ENCODE measurements at regions not wholly inside any gene's neighbourhood (a gene's known extent, or its start where the extent isn't known, plus 50 kb on each side); places are given as distances from the start of the nearest gene placed in this dataset.
A peak's percentile ranks its signal among the peaks of the same experiment; 100 is the strongest.

DNA sequence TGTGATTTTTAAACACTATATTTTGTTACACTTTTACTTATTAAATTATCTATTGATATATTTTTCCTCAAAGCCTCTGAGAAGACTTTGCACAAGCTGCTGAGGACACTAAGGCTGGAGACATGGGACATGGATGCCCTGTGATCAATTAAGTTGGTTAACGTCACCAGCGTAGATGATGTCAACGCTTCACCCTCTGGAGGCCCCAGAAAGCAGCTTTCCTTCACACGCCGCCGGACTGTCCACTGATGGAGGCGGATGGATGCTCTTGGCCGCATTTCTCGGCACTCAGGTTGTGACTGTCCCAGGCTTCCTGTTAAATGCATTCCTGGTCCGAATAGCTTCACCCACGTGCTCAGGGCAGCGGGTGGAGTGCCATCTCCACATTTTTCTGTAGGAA is 247.5 kb downstream of the VAPA start:
- H3K4me1 ChIP-seq (ENCODE audit: low read depth), result no peaks in the 10 kb centered on the region
- H3K36me3 ChIP-seq, result no peaks in the 10 kb centered on the region
- no peak overlapping the region for H3K27ac ChIP-seq
- no peaks in the 10 kb centered on the region for H3K9me3 ChIP-seq (ENCODE audit: low read depth)
- no peak for DNase-seq (ENCODE audit: low read depth in 1 of 2, low spot score in 1 of 2)
- H3K27me3 ChIP-seq, result no peaks in the 10 kb centered on the region
- H3K4me3 ChIP-seq, result no peak overlapping the region
- TF ChIP-seq, protein P1, sequence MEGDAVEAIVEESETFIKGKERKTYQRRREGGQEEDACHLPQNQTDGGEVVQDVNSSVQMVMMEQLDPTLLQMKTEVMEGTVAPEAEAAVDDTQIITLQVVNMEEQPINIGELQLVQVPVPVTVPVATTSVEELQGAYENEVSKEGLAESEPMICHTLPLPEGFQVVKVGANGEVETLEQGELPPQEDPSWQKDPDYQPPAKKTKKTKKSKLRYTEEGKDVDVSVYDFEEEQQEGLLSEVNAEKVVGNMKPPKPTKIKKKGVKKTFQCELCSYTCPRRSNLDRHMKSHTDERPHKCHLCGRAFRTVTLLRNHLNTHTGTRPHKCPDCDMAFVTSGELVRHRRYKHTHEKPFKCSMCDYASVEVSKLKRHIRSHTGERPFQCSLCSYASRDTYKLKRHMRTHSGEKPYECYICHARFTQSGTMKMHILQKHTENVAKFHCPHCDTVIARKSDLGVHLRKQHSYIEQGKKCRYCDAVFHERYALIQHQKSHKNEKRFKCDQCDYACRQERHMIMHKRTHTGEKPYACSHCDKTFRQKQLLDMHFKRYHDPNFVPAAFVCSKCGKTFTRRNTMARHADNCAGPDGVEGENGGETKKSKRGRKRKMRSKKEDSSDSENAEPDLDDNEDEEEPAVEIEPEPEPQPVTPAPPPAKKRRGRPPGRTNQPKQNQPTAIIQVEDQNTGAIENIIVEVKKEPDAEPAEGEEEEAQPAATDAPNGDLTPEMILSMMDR (IDR thresholded peaks at IDR 0.05; ENCODE audit: low read depth, low read length), result no peak

DNA sequence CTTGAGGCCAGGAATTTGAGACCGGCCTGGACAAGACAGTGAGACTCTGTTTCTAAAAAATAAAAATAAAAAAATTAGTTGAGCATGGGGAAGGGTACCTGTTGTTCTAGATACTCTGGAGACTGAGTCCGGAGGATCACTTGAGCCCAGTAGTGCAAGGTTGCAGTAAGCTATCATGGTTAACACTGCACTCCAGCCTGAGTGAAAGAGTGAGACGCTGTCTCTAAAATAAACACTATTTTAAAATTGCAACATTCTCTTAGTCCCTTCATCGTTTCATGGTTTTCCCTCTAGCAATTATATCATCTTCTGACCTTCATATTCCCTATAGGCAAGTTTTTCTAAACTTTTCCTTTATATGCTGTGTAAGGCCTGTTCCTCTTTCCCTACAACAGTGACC is 248.5 kb downstream of the VAPA start:
- Histone ChIP-seq H3K27me3 (no peaks in the 10 kb centered on the region), H3K36me3 (no peaks in the 10 kb centered on the region), H3K4me1 (ENCODE audit: low read depth) (no peaks in the 10 kb centered on the region), H3K4me3 (no peak overlapping the region), H3K9me3 (ENCODE audit: low read depth) (no peaks in the 10 kb centered on the region), H3K27ac (no peak overlapping the region)
- DNase-seq (ENCODE audit: low read depth in 1 of 2, low spot score in 1 of 2), result no peak
- TF ChIP-seq, protein P1 (IDR thresholded peaks at IDR 0.05; ENCODE audit: low read depth, low read length), result no peak

DNA sequence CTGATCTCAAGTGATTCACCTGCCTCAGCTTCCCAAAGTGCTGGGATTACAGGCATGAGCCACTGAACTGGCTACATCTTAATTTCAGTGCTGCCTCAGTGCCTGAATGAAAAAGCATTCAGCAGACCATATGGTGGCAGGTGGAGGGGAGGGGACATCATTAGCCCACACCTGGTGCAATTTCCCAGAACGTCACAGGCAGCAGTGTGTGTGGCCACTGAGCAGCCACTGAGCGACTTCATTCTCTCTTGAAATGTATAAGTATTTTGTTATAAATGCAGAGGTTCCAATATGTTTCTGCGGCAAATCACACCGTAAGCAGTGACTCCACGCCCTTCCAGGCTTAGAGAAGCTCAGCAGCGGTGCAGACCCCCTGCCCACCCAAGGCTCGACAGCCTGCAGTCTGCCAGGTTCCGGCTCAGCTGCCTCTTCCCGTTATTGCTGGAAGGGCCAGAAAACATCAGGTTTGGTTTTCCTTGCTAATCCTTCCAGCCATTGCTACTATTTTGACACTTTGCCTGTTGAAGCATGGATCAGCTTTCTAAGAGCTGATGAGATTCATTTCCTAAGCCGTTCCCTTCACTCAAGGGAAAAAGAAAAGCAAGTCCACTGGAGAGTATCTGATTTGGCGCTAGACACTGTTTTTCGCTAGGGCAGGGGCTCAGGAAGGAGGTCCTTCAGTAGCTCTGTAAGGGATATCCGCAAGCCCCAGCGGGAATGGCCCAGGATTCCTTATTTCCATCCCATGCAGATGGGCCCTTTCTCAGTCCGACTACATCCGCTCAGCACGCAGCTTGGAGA is 250.7 kb downstream of the VAPA start:
- no peaks in the 10 kb centered on the region for H3K27me3 ChIP-seq
- H3K4me1 ChIP-seq (ENCODE audit: low read depth), result no peaks in the 10 kb centered on the region
- no peaks in the 10 kb centered on the region for H3K36me3 ChIP-seq
- peak in 1 of 2 donors; percentile 32 for DNase-seq (ENCODE audit: low read depth in 1 of 2, low spot score in 1 of 2)
- no peaks in the 10 kb centered on the region for H3K9me3 ChIP-seq (ENCODE audit: low read depth)
- H3K27ac ChIP-seq, result no peak overlapping the region
- H3K4me3 ChIP-seq, result no peak overlapping the region
- TF ChIP-seq, protein P1 (IDR thresholded peaks at IDR 0.05; ENCODE audit: low read depth, low read length), result no peak

DNA sequence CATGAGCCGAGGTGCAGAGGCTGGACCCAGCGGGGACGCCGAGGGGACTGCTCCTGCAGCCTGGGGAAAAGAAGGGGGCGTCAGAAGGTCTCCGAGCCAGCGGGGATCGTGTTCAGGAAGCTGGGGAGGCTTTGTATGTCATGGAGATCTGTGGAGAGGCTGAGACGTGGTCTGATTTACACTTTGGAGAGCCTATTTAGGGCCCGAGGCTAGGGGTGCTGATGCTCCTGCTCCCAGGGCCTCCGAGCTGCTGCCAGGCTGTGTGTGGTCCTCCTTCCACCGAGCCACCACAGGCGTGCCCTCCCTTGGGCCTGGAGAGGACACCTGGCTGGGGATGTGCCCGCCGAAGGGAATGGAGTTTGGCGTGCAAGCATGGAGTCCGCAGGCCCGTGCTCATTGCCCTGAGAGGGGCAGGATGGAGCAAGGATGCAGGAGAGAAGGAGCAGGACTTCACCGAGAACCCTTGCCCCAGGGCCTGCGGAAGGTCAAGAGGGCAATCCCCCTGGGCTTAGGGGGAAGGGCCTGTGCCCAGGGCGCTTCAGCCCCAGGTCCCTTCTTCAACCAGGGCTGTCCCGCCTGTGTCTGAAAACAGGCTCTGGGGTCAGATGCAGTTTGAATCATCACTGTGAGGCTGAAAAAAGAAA is 252.5 kb downstream of the VAPA start:
- Histone ChIP-seq H3K36me3 (no peaks in the 10 kb centered on the region), H3K27me3 (no peaks in the 10 kb centered on the region), H3K4me3 (no peak overlapping the region), H3K4me1 (ENCODE audit: low read depth) (no peaks in the 10 kb centered on the region), H3K9me3 (ENCODE audit: low read depth) (no peaks in the 10 kb centered on the region), H3K27ac (no peak overlapping the region)
- TF ChIP-seq, protein P1 (IDR thresholded peaks at IDR 0.05; ENCODE audit: low read depth, low read length), result no peak
- no peak for DNase-seq (ENCODE audit: low read depth in 1 of 2, low spot score in 1 of 2)

DNA sequence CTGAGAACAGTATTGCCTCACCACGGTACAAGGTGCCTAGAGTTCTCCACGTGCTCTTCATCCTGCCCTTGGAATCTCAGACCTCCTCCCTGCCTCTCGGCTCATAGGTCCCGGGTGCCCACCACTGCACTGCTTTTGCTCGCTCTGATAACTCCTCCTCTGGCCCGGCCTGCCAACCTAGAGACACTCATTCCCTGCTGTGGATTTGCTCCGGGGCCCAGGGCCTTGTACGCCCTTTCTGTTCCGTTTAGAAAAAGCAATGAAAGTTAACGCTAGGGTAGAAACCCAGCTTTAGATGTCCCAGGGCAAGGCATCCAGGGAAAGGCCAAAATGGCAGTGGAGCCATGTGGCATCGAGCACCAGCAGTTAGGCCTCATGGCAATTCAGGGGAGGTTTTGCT is 253.9 kb downstream of the VAPA start:
- Histone ChIP-seq H3K36me3 (no peaks in the 10 kb centered on the region), H3K27me3 (no peaks in the 10 kb centered on the region), H3K4me3 (no peak overlapping the region), H3K27ac (no peak overlapping the region), H3K9me3 (ENCODE audit: low read depth) (no peaks in the 10 kb centered on the region), H3K4me1 (ENCODE audit: low read depth) (no peaks in the 10 kb centered on the region)
- no peak for DNase-seq (ENCODE audit: low read depth in 1 of 2, low spot score in 1 of 2)
- TF ChIP-seq, protein P1 (IDR thresholded peaks at IDR 0.05; ENCODE audit: low read depth, low read length), result no peak

Data from cardiac muscle cell (in vitro differentiated cells and primary cell).